ENCODE measurements at regions not wholly inside any gene's neighbourhood (a gene's known extent, or its start where the extent isn't known, plus 50 kb on each side); places are given as distances from the start of the nearest gene placed in this dataset.

GRCh38 chr1:228927946-228928898 is 192.9 kb downstream of the RHOU start:
- H3K36me3 ChIP-seq (ENCODE audit: control insufficient read depth, insufficient read depth, low read length) = no peaks in the 10 kb centered on the region
- no peaks in the 10 kb centered on the region for H3K27me3 ChIP-seq (ENCODE audit: control insufficient read depth, insufficient read depth, low read length)
- Mint-ChIP-seq H3K4me3 (no peak overlapping the region), H3K27ac (no peak overlapping the region), H3K36me3 (peaks cover 8% of the 10 kb centered on the region), H3K4me1 (no peaks in the 10 kb centered on the region), H3K27me3 (ENCODE audit: low read depth in 2 of 2) (peaks cover 10 to 15% of the 10 kb centered on the region in 2 donors), H3K9me3 (peaks cover 2 to 3% of the 10 kb centered on the region in 2 donors)
- ATAC-seq (no peak), DNase-seq (no peak)
- intact Hi-C loops (cut with micrococcal nuclease) = no loop called here
- no peak overlapping the region for H3K27ac ChIP-seq (ENCODE audit: low read length)
- H3K4me1 ChIP-seq (ENCODE audit: control insufficient read depth, insufficient read depth, low read length) = no peaks in the 10 kb centered on the region
- TF ChIP-seq, protein P1, sequence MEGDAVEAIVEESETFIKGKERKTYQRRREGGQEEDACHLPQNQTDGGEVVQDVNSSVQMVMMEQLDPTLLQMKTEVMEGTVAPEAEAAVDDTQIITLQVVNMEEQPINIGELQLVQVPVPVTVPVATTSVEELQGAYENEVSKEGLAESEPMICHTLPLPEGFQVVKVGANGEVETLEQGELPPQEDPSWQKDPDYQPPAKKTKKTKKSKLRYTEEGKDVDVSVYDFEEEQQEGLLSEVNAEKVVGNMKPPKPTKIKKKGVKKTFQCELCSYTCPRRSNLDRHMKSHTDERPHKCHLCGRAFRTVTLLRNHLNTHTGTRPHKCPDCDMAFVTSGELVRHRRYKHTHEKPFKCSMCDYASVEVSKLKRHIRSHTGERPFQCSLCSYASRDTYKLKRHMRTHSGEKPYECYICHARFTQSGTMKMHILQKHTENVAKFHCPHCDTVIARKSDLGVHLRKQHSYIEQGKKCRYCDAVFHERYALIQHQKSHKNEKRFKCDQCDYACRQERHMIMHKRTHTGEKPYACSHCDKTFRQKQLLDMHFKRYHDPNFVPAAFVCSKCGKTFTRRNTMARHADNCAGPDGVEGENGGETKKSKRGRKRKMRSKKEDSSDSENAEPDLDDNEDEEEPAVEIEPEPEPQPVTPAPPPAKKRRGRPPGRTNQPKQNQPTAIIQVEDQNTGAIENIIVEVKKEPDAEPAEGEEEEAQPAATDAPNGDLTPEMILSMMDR (IDR thresholded peaks at IDR 0.05) = no peak
- H3K9me3 ChIP-seq (ENCODE audit: control insufficient read depth, insufficient read depth, low read length) = no peaks in the 10 kb centered on the region
- no peak overlapping the region for H3K4me3 ChIP-seq (ENCODE audit: low read length)
- WGBS (ENCODE audit: insufficient coverage) = 79% methylated on average over 11 of the region's 12 CpGs

DNA sequence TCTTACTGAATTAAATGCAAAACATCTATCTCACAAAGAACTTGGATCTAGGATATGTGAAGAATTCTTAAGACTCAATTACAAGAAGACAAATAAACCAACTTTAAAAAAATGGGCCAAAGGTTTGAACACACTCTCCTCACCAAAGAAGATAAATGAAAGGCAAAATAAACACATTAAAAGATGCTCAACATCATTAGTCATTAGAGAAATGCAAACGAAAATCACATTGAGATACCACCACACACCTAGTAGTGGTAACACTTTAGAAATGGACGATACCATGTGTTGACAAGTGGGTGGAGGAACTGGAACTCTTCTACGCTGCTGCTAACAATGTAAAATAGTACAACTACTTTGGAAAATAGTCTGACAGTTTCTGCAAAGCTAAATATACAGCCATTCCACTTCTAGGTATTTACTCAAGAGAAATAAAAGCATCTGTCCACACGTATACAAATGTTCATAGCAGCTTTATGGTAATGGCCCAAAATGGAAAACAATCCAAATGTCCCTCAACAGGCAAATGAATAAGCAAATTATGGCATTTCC is 194.3 kb downstream of the RHOU start:
- intact Hi-C loops (cut with micrococcal nuclease) = no loop called here
- peaks cover 2 to 3% of the 10 kb centered on the region in 2 donors for H3K9me3 Mint-ChIP-seq
- WGBS (ENCODE audit: insufficient coverage) = 87% methylated on average over 4 of the region's 4 CpGs

GRCh38 chr1:228930479-228930957 is 195.2 kb downstream of the RHOU start:
- Mint-ChIP-seq H3K4me1 (peaks cover 0 to 5% of the 10 kb centered on the region in 2 donors), H3K27me3 (ENCODE audit: low read depth in 2 of 2) (peaks cover 12 to 15% of the 10 kb centered on the region in 2 donors), H3K27ac (no peak overlapping the region), H3K9me3 (peaks cover 2 to 3% of the 10 kb centered on the region in 2 donors), H3K36me3 (peaks cover 8% of the 10 kb centered on the region), H3K4me3 (no peak overlapping the region)
- ATAC-seq (no peak), DNase-seq (no peak)
- Histone ChIP-seq H3K27me3 (ENCODE audit: control insufficient read depth, insufficient read depth, low read length) (no peaks in the 10 kb centered on the region), H3K36me3 (ENCODE audit: control insufficient read depth, insufficient read depth, low read length) (no peaks in the 10 kb centered on the region), H3K27ac (ENCODE audit: low read length) (no peak overlapping the region), H3K4me1 (ENCODE audit: control insufficient read depth, insufficient read depth, low read length) (no peaks in the 10 kb centered on the region), H3K9me3 (ENCODE audit: control insufficient read depth, insufficient read depth, low read length) (no peaks in the 10 kb centered on the region), H3K4me3 (ENCODE audit: low read length) (no peak overlapping the region)
- 61% methylated on average over 10 of the region's 10 CpGs for WGBS (ENCODE audit: insufficient coverage)
- TF ChIP-seq, protein P1 (IDR thresholded peaks at IDR 0.05) = no peak
- intact Hi-C loops (cut with micrococcal nuclease) = no loop called here

More for the DNA sequence above, 194.3 kb downstream of the RHOU start:
- TF ChIP-seq, protein P1 (IDR thresholded peaks at IDR 0.05) = no peak
- Histone ChIP-seq H3K36me3 (ENCODE audit: control insufficient read depth, insufficient read depth, low read length) (no peaks in the 10 kb centered on the region), H3K27me3 (ENCODE audit: control insufficient read depth, insufficient read depth, low read length) (no peaks in the 10 kb centered on the region), H3K9me3 (ENCODE audit: control insufficient read depth, insufficient read depth, low read length) (no peaks in the 10 kb centered on the region), H3K4me1 (ENCODE audit: control insufficient read depth, insufficient read depth, low read length) (no peaks in the 10 kb centered on the region), H3K27ac (ENCODE audit: low read length) (no peak overlapping the region), H3K4me3 (ENCODE audit: low read length) (no peak overlapping the region)
- H3K27ac Mint-ChIP-seq = no peak overlapping the region
- H3K27me3 Mint-ChIP-seq (ENCODE audit: low read depth in 2 of 2) = peaks cover 12 to 15% of the 10 kb centered on the region in 2 donors
- DNase-seq (no peak), ATAC-seq (no peak)
- peaks cover 8% of the 10 kb centered on the region for H3K36me3 Mint-ChIP-seq
- H3K4me3 Mint-ChIP-seq = no peak overlapping the region
- peaks cover 0 to 5% of the 10 kb centered on the region in 2 donors for H3K4me1 Mint-ChIP-seq
